DOHH2 (cell line): ENCODE measurements at regions not wholly inside any gene's neighbourhood (a gene's known extent, or its start where the extent isn't known, plus 50 kb on each side); places are given as distances from the start of the nearest gene placed in this dataset.

Experiments
- H3F3A ChIP-seq: fragments of 200-600 bp; sonication (generic), shearing (Covaris generic); 2 replicates; pipeline ENCODE4 v1.6.0; 2016; ENCODE audit warnings: antibody characterized with exemption, mild to moderate bottlenecking; ENCODE audit not compliant: control insufficient read depth, insufficient read depth
- H3K27ac ChIP-seq: fragments of 200-600 bp; sonication (generic); 2 replicates; pipeline ENCODE4 v1.5.1; 2014; ENCODE audit warnings: low read depth, mild to moderate bottlenecking, low read length, moderate library complexity
- H3K27me3 ChIP-seq: fragments of 200-600 bp; sonication (generic); 2 replicates; pipeline ENCODE4 v1.6.1; 2014; ENCODE audit warnings: mild to moderate bottlenecking, low read length, mixed read lengths; ENCODE audit not compliant: control insufficient read depth
- H3K36me3 ChIP-seq: fragments of 200-600 bp; sonication (generic); 2 replicates; pipeline ENCODE4 v1.6.1; 2014; ENCODE audit warnings: mild to moderate bottlenecking, low read length, moderate library complexity, mixed read lengths; ENCODE audit not compliant: control insufficient read depth
- H3K4me1 ChIP-seq: fragments of 200-600 bp; sonication (generic); 2 replicates; pipeline ENCODE4 v1.6.1; 2014; ENCODE audit warnings: mild to moderate bottlenecking, low read length, mixed read lengths; ENCODE audit not compliant: control insufficient read depth
- H3K4me2 ChIP-seq: fragments of 200-600 bp; sonication (generic); 2 replicates; pipeline ENCODE4 v1.6.0; 2014; ENCODE audit warnings: mild to moderate bottlenecking, low read length, moderate library complexity
- H3K4me3 ChIP-seq: fragments of 200-600 bp; sonication (generic); 2 replicates; pipeline ENCODE4 v1.5.1; 2014; ENCODE audit warnings: mild to moderate bottlenecking, low read length, mixed read lengths
- H3K79me2 ChIP-seq: fragments of 200-600 bp; sonication (generic); 2 replicates; pipeline ENCODE4 v1.6.1; 2014; ENCODE audit warnings: mild to moderate bottlenecking, low read length, mixed read lengths; ENCODE audit not compliant: control insufficient read depth
- H3K9me2 ChIP-seq: fragments of 200-600 bp; sonication (generic); replicated peaks from 2 replicates; pipeline ENCODE4 v1.6.1; 2014; ENCODE audit warnings: mild to moderate bottlenecking, low read length, mixed read lengths; ENCODE audit not compliant: control insufficient read depth
- H3K9me3 ChIP-seq: fragments of 200-600 bp; sonication (generic); 2 replicates; pipeline ENCODE4 v1.6.1; 2014; ENCODE audit warnings: antibody characterized with exemption, low read length, mixed read lengths; ENCODE audit not compliant: control insufficient read depth, insufficient read depth
- H4K20me1 ChIP-seq: fragments of 200-600 bp; sonication (generic); 2 replicates; pipeline ENCODE4 v1.6.0; 2014; ENCODE audit warnings: low read depth, mild to moderate bottlenecking, antibody characterized with exemption, low read length, moderate library complexity; ENCODE audit not compliant: control insufficient read depth, insufficient read depth
- CTCF ChIP-seq: fragments of 200-600 bp; sonication (generic); IDR thresholded peaks from one replicate; pipeline ENCODE4 v1.5.1; 2014; ENCODE audit warnings: antibody characterized with exemption, mild to moderate bottlenecking, low read depth, low read length; ENCODE audit not compliant: poor library complexity, severe bottlenecking
- EZH2phosphoT487 ChIP-seq: fragments of 200-600 bp; sonication (generic); IDR thresholded peaks from 2 replicates; pipeline ENCODE4 v1.6.1; 2017; ENCODE audit warnings: borderline replicate concordance, mild to moderate bottlenecking, antibody characterized with exemption, low read length, moderate library complexity, mixed read lengths

DNA sequence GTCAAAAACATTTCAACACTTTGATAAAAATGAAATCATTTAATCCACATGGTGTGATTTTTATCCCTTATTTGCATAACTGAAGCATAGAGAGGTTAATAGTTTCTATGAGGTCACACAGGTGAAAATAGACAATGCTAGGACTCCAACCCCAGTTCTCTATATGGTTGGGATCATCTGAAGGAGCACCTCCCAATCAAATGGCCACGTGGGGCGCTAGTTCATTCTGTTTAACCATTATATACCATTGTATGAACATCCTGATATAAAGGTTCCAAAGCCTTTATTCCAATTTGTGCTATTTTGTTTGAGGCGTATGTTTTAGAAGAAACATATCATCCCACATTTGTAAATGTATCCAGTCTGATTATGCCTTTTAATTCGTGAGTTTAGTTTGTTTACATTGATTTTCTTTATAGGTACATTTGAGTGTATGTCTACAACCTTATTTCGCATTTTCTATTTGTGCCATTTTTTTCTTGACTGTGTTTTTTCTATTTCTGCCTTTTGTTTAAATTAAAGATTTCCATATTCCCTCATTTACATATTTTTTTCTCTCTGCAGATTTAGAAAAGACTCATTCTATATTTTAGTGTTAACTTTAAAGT, 1092.0 kb downstream of the MAT2B start:
- no peaks in the 10 kb centered on the region for H3K27me3 ChIP-seq
- H3K9me3 ChIP-seq = peaks cover 5% of the 10 kb centered on the region; the same call in 1 of the 2 replicates
- no peaks in the 10 kb centered on the region for H4K20me1 ChIP-seq
- no peaks in the 10 kb centered on the region for H3K36me3 ChIP-seq
- H3K4me1 ChIP-seq = no peaks in the 10 kb centered on the region; the same call in 1 of the 2 replicates
- no peaks in the 10 kb centered on the region for H3K79me2 ChIP-seq
- TF ChIP-seq EZH2phosphoT487 (no peak), CTCF (peak; percentile 53)
- no peaks in the 10 kb centered on the region for H3F3A ChIP-seq
- H3K9me2 ChIP-seq = no peaks in the 10 kb centered on the region
- no peak overlapping the region for H3K4me2 ChIP-seq
- no peak overlapping the region for H3K27ac ChIP-seq
- no peak overlapping the region for H3K4me3 ChIP-seq

- Histone ChIP-seq H4K20me1 (no peaks in the 10 kb centered on the region), H3K27me3 (no peaks in the 10 kb centered on the region), H3K4me3 (no peak overlapping the region), H3K4me1 (no peaks in the 10 kb centered on the region; the same call in 1 of the 2 replicates), H3K4me2 (no peak overlapping the region), H3K9me2 (no peaks in the 10 kb centered on the region), H3K27ac (no peak overlapping the region), H3F3A (no peaks in the 10 kb centered on the region), H3K36me3 (no peaks in the 10 kb centered on the region), H3K9me3 (peaks cover 5% of the 10 kb centered on the region; the same call in 1 of the 2 replicates), H3K79me2 (no peaks in the 10 kb centered on the region)
- no peak for TF ChIP-seq EZH2phosphoT487
- no peak for TF ChIP-seq CTCF
These were observed 1094.9 kb downstream of the MAT2B start for GRCh38 chr5:164600274-164600673.

- TF ChIP-seq EZH2phosphoT487 (no peak), CTCF (no peak)
- Histone ChIP-seq H4K20me1 (no peaks in the 10 kb centered on the region), H3K79me2 (no peaks in the 10 kb centered on the region)
These were observed 1095.6 kb downstream of the MAT2B start for GRCh38 chr5:164600929-164601535.

More at GRCh38 chr5:164600929-164601535, 1095.6 kb downstream of the MAT2B start:
- no peak overlapping the region for H3K27ac ChIP-seq
- H3K9me3 ChIP-seq = peaks cover 5% of the 10 kb centered on the region; the same call in 1 of the 2 replicates
- no peaks in the 10 kb centered on the region for H3F3A ChIP-seq
- H3K4me1 ChIP-seq = no peaks in the 10 kb centered on the region; the same call in 1 of the 2 replicates
- no peaks in the 10 kb centered on the region for H3K36me3 ChIP-seq
- H3K4me3 ChIP-seq = no peak overlapping the region
- no peak overlapping the region for H3K4me2 ChIP-seq
- H3K9me2 ChIP-seq = no peaks in the 10 kb centered on the region
- H3K27me3 ChIP-seq = no peaks in the 10 kb centered on the region
